SK-N-MC (cell line): ENCODE measurements at regions not wholly inside any gene's neighbourhood (a gene's known extent, or its start where the extent isn't known, plus 50 kb on each side); places are given as distances from the start of the nearest gene placed in this dataset.

Source experiments
- DNase-seq: peaks from one replicate; pipeline ENCODE4 v3.0.0-alpha.2; 2011; ENCODE audit warnings: low read depth, low spot score
- H3K27ac ChIP-seq: fragments of 200-600 bp; sonication (generic); 2 replicates; pipeline ENCODE4 v1.5.1; 2016; ENCODE audit warnings: mixed run types
- H3K36me3 ChIP-seq: fragments of 200-600 bp; sonication (generic); 2 replicates; pipeline ENCODE4 v1.6.1; 2017; ENCODE audit warnings: antibody characterized with exemption, low read length, mixed read lengths; ENCODE audit not compliant: insufficient read depth
- H3K4me3 ChIP-seq: fragments of 200-600 bp; sonication (generic); 2 replicates; pipeline ENCODE4 v1.5.1; 2016
- H3K9ac ChIP-seq: fragments of 200-600 bp; sonication (generic); 2 replicates; pipeline ENCODE4 v1.8.0; 2017; ENCODE audit warnings: mixed run types, mixed read lengths; ENCODE audit not compliant: insufficient read length
- H3K9me3 ChIP-seq: fragments of 200-600 bp; sonication (generic); 2 replicates; pipeline ENCODE4 v1.6.1; 2017; ENCODE audit warnings: low read depth, mild to moderate bottlenecking, antibody characterized with exemption, low read length, moderate library complexity, mixed read lengths
- EZH2 ChIP-seq: fragments of 200-600 bp; sonication (generic); IDR thresholded peaks from one replicate; pipeline ENCODE4 v1.6.1; 2017; ENCODE audit warnings: antibody characterized with exemption
- FOXP2 ChIP-seq: optimal IDR thresholded peaks from 2 replicates; pipeline ENCODE3; 2011; ENCODE audit warnings: mild to moderate bottlenecking, moderate library complexity; ENCODE audit not compliant: insufficient read depth; ENCODE audit errors: extremely low read length, control extremely low read depth
- POLR2AphosphoS5 ChIP-seq: IDR thresholded peaks from 2 replicates; pipeline ENCODE4 v1.6.1; 2012; ENCODE audit warnings: mild to moderate bottlenecking, low read depth, low read length, borderline replicate concordance

- no peak overlapping the region for H3K9ac ChIP-seq
- H3K4me3 ChIP-seq: no peak overlapping the region
- H3K9me3 ChIP-seq: no peaks in the 10 kb centered on the region
- H3K27ac ChIP-seq: no peak overlapping the region
- no peak for TF ChIP-seq FOXP2
- TF ChIP-seq EZH2: no peak
- no peak for TF ChIP-seq POLR2AphosphoS5
- DNase-seq: no peak
- no peaks in the 10 kb centered on the region for H3K36me3 ChIP-seq
Observed at GRCh38 chr6:9933677-9934076, 481.2 kb downstream of the TFAP2A start.

- Histone ChIP-seq H3K9ac (no peak overlapping the region), H3K9me3 (no peaks in the 10 kb centered on the region), H3K27ac (no peak overlapping the region), H3K4me3 (no peak overlapping the region), H3K36me3 (no peaks in the 10 kb centered on the region)
- no peak for TF ChIP-seq EZH2
- no peak for TF ChIP-seq FOXP2
- TF ChIP-seq POLR2AphosphoS5: peak; percentile 13; the same call in 1 of the 2 replicates
- peak; percentile 35 for DNase-seq
Observed at GRCh38 chr6:9927275-9927674, 487.6 kb downstream of the TFAP2A start.

- Histone ChIP-seq H3K4me3 (no peak overlapping the region), H3K36me3 (no peaks in the 10 kb centered on the region), H3K9me3 (no peaks in the 10 kb centered on the region), H3K9ac (no peak overlapping the region), H3K27ac (no peak overlapping the region)
- DNase-seq: no peak
- no peak for TF ChIP-seq POLR2AphosphoS5
- no peak for TF ChIP-seq FOXP2
- TF ChIP-seq EZH2: no peak
Observed at GRCh38 chr6:9924971-9925370, 489.9 kb downstream of the TFAP2A start.

GRCh38 chr6:9921366-9921765, 493.5 kb downstream of the TFAP2A start:
- TF ChIP-seq EZH2 (no peak), FOXP2 (no peak), POLR2AphosphoS5 (no peak)

GRCh38 chr6:9914951-9915350, 499.9 kb downstream of the TFAP2A start:
- H3K36me3 ChIP-seq: no peaks in the 10 kb centered on the region
- TF ChIP-seq FOXP2 (no peak), EZH2 (no peak), POLR2AphosphoS5 (no peak)
- H3K4me3 ChIP-seq: no peak overlapping the region
- H3K9me3 ChIP-seq: no peaks in the 10 kb centered on the region
- no peak overlapping the region for H3K9ac ChIP-seq
- no peak overlapping the region for H3K27ac ChIP-seq
- no peak for DNase-seq

More at GRCh38 chr6:9921366-9921765, 493.5 kb downstream of the TFAP2A start:
- no peak overlapping the region for H3K4me3 ChIP-seq
- no peak overlapping the region for H3K27ac ChIP-seq
- H3K9ac ChIP-seq: no peak overlapping the region
- H3K9me3 ChIP-seq: no peaks in the 10 kb centered on the region
- H3K36me3 ChIP-seq: no peaks in the 10 kb centered on the region
- DNase-seq: no peak

GRCh38 chr6:9901376-9901775, 513.5 kb downstream of the TFAP2A start:
- Histone ChIP-seq H3K9ac (no peak overlapping the region), H3K36me3 (no peaks in the 10 kb centered on the region), H3K27ac (no peak overlapping the region), H3K4me3 (no peak overlapping the region), H3K9me3 (no peaks in the 10 kb centered on the region)
- TF ChIP-seq FOXP2 (no peak), POLR2AphosphoS5 (no peak), EZH2 (no peak)
- no peak for DNase-seq

GRCh38 chr6:9896806-9897205, 518.1 kb downstream of the TFAP2A start:
- DNase-seq: no peak
- no peaks in the 10 kb centered on the region for H3K9me3 ChIP-seq
- no peak for TF ChIP-seq EZH2
- TF ChIP-seq FOXP2: no peak
- no peak for TF ChIP-seq POLR2AphosphoS5

GRCh38 chr6:9890893-9891292, 524.0 kb downstream of the TFAP2A start:
- Histone ChIP-seq H3K36me3 (no peaks in the 10 kb centered on the region), H3K9ac (no peak overlapping the region), H3K9me3 (no peaks in the 10 kb centered on the region), H3K4me3 (no peak overlapping the region), H3K27ac (no peak overlapping the region)
- TF ChIP-seq POLR2AphosphoS5: no peak
- no peak for TF ChIP-seq FOXP2
- TF ChIP-seq EZH2: no peak
- no peak for DNase-seq

More at GRCh38 chr6:9896806-9897205, 518.1 kb downstream of the TFAP2A start:
- no peak overlapping the region for H3K27ac ChIP-seq
- no peak overlapping the region for H3K9ac ChIP-seq
- no peaks in the 10 kb centered on the region for H3K36me3 ChIP-seq
- no peak overlapping the region for H3K4me3 ChIP-seq

- DNase-seq: no peak
- H3K9ac ChIP-seq: no peak overlapping the region
- no peak for TF ChIP-seq FOXP2
- TF ChIP-seq POLR2AphosphoS5: no peak
- no peak for TF ChIP-seq EZH2
- H3K27ac ChIP-seq: no peak overlapping the region
- H3K36me3 ChIP-seq: no peaks in the 10 kb centered on the region
- no peak overlapping the region for H3K4me3 ChIP-seq
- no peaks in the 10 kb centered on the region for H3K9me3 ChIP-seq
Observed at GRCh38 chr6:9890469-9890868, 524.4 kb downstream of the TFAP2A start.
